ENCODE measurements at regions not wholly inside any gene's neighbourhood (a gene's known extent, or its start where the extent isn't known, plus 50 kb on each side); places are given as distances from the start of the nearest gene placed in this dataset.
"Not testable (repeated sequence)": the region's sequence is repeated elsewhere in the genome, so short reads cannot be mapped to it uniquely, and the experiment has no call there.

GRCh38 chr9:16057541-16057940 lies 504.7 kb downstream of the CCDC171 start:
- DNase-seq = no peak

- no peak for DNase-seq
Measured at GRCh38 chr9:16058131-16058549, 505.3 kb downstream of the CCDC171 start.

GRCh38 chr9:16060436-16061129 lies 507.7 kb downstream of the CCDC171 start:
- DNase-seq = no peak

DNA sequence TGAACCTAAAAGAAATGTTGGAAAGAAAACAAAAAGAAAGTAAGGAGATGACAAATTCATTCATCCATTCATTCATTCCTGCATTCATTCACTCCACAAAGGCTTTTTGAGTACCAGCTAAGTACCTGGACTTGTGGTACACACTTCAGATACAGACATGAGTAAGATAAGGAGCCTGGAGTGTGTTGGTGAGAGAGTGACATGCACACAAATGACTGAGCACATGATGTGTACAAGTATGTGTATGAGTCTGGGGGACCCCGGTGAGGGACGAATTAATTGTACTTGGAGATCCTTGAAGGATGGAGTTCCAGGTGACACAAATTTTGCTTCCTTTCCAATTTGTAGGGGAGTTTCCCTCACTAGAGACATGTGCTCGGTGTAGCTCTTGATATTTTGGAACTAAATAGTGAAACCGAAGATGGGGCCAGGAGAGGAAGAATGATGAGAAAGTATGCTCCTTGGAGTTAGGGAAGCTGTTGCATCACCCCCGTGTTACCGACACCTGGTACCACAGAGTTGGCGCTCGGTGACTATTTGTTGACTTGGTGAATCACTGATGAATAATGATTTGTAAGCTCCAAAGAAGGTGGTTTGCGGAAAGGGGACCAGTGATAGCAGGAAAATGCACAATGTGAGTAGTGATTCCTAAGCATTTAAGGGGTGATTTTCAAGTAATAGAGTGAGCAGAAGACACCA lies 509.8 kb downstream of the CCDC171 start:
- no peak for DNase-seq

DNA sequence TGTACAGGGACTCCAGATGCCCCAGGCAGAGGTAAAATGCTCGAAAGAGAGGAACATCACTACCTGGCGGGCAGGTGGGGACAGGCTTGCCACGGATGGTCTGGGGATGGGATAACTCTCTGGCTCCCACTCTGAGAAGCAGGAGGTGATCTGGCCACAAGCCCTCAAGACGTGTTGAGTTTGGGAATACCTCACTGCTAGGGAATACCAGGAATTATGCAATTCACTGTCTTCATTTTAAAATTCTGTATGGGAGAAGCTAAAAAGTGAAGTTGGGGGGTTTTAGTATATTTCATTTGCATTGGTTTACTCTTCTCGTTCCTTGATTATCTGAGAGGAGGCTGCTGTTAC lies 510.4 kb downstream of the CCDC171 start:
- DNase-seq = no peak

- no peak for DNase-seq
Measured at GRCh38 chr9:16064771-16065170, 511.9 kb downstream of the CCDC171 start.

DNA sequence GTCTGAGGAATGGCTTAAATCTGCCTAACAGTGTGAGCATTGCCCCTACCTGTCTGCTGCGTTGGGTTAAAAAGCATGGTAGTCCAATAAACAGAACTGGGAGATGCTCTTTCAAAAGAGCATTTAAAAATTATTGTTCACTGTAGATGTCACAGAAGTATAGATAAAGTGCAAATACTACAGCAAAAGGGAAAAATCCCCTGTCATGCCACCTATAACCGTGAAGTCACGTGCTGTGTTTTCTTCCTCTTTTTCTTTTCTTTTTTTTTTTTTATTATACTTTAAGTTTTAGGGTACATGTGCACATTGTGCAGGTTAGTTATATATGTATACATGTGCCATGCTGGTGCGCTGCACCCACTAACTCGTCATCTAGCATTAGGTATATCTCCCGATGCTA lies 513.4 kb downstream of the CCDC171 start:
- DNase-seq = not testable (repeated sequence)

DNA sequence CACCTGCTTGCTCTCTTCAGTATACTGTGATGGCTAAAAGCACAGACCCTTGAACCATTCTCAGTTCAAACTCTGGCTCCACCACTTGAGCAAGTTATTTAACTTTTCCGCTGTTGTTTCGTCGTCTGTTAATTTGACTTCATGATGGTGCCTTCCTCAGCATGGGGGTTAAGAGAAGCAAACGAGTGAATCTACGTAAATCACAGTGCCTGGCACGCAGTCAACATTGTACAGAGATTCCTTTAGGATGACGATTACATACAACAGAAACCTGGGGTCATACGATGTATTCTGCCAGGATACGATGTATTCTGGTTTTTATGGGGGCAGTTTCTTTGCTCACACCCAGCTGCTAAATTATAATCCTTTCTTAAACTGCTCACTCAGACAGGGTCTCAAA lies 515.6 kb downstream of the CCDC171 start:
- no peak for DNase-seq

- DNase-seq = no peak
Measured at GRCh38 chr9:16069249-16069648, 516.4 kb downstream of the CCDC171 start.

GRCh38 chr9:16069671-16070454 lies 517.0 kb downstream of the CCDC171 start:
- no peak for DNase-seq

- no peak for DNase-seq
Measured at GRCh38 chr9:16070455-16071145, 517.8 kb downstream of the CCDC171 start.

GRCh38 chr9:16071400-16071799 lies 518.6 kb downstream of the CCDC171 start:
- no peak for DNase-seq

DNA sequence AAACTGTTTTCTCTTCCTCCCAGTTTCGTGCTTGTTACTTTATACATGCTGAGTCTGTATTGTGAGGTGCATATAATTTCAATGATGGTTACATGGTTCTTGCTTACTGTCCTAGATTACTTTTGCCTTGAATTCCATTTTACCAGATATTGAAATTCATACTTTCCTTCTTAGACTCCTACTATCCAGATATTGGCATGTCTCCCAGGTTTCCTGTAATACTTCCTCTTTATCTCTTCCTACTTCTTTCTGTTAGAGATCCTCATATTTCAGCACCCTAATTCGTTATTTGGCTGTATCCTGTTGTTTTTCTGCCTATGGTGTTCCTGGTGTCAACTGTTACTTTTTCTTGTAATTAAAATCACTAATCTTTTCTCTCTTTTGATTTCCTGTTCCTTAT lies 522.1 kb downstream of the CCDC171 start:
- DNase-seq = no peak

DNA sequence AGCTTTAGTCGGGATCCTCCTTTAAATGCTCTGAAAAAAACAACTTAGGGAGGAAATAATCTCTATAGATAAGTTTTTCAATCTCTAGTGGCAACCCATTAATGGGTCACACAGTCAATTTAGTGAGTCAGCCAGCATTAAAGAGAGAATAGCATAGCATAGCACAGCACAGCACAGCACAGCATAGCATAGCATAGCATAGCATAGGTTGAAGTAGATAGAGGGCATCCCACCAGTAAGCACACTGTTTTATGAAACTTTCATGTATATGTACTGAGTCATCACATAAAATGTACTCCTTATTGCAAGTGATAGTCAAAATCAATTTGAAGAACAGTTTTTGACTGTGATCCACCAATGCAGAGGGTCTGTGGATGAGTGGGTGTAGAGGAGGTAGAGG lies 522.9 kb downstream of the CCDC171 start:
- DNase-seq = no peak

GRCh38 chr9:16076511-16076910 lies 523.7 kb downstream of the CCDC171 start:
- DNase-seq = no peak

- DNase-seq = no peak
Measured at GRCh38 chr9:16082796-16083195, 530.0 kb downstream of the CCDC171 start.

DNA sequence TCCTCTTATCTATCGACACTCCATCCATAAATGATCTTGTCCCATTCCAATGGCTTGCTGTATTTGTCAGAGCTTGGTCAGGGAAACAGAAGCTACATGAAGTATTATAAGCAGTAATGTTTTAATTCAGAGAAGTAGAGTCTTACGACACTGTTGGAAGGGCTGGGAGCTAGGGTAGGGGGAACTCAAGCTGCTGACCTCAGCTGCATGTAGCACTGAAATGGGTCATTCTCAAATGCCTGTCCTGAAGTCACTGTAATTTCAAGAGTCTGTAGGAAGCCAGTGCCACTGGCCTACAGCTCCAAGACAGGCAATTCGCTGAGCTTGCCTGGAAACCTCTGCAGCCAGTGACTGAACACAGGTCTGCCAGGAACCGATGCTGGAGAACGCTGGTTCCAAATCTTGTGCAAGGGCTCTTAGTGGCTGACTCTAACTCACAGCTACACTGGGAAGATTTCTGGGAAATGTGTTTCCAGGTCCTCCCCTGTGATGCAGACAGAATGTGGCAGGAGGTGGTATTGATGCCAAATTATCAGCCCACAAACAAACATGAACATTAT lies 532.4 kb downstream of the CCDC171 start:
- no peak for DNase-seq

DNA sequence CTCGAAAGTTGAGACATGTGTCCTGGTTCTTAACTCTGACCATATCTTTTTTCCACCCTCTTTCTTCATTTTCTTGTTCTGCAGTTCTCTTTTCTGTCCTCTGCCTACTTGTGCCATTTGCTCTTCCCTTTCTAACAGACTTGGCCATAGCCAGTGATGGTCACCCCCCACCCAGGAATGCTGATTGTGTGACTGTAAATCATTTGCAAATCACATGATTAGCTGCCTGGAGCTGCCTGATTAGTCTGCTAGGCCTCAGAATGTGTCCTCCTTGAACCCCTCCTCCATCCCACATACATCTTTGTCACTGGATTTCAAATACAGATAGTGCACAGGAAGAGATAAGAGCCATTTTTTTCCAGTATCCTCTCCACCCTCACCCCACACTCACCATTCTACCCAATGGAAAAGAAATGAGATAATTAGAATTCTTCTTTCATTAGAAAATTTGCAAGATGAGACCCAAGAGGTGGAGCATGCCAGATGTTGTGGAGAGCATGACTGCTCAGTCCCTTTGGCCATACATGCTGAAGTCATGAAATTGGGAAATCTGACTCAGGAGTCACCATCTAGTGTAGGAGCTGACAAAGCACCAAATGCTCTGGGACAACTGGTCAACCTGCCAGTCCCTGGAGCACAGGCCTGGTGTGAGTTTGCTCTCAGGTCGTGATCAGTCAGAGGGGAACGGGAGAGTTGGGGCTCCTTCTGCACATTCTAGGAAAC lies 538.2 kb downstream of the CCDC171 start:
- no peak for DNase-seq

DNA sequence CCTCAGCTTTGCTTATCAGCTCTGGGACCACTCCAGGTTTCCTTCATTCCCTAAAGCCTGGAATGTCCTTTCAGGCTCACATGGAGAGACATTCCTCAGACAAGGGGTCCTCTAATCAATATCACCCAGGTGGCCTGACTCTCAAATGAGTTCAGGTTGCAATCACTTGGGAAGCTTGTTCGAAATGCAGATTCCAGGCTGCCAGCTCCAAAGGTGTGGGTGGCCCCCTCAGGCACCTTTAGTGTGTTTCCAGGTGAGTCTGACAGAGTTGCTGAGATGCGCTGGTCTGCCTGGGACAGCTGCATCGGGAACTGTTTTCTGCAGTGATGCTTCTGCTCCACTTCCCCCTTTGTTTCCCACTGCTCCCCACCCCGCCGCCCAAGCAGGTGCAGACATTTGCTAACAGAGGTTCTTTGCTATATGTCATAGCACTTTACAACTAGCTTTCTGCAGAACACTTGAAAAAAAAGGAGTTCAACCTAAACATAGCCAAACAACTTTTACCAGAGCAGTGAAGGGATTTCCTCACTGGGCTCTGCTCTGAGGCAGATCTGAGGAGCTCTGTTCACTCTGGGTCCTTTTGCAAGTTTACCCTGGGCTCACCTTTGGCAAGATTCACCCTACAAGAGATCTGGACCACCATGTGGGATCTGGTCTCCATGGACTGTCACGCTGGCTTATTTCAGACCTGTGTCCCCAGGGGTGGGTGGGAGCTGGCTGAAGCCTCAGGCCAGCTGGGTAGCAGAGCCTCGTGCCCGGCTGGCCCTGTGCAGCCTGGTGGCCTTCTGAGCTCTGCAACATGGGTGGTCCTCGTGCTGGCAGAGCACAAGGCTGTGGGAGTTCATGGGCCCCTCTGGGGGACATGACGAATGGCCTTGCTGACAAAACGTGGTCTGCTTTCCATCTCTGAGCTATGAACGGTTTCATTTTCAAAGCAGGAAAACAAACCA lies 539.6 kb downstream of the CCDC171 start:
- no peak for DNase-seq

DNA sequence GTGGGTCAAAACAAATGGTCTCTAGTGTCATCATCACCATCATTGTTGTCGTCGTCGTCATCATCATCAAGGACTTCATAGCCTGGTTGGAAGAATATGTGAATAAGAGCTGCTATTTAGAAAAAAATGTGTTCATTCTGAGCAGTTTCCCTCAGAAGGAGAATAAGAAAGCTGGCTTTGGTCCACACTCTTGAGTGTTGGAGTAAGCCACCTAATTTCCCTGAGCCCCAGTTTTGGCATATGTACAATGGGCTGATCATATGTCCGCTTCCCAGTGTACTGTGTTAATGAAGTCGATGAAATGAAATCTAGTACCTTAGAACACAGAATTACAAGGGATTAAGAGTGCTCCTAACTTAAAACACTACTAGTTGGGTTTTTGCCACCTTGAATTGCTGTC lies 545.5 kb downstream of the CCDC171 start:
- no peak for DNase-seq

Data from DMS153 (cell line).